ENCODE measurements at regions not wholly inside any gene's neighbourhood (a gene's known extent, or its start where the extent isn't known, plus 50 kb on each side); places are given as distances from the start of the nearest gene placed in this dataset.

DNA sequence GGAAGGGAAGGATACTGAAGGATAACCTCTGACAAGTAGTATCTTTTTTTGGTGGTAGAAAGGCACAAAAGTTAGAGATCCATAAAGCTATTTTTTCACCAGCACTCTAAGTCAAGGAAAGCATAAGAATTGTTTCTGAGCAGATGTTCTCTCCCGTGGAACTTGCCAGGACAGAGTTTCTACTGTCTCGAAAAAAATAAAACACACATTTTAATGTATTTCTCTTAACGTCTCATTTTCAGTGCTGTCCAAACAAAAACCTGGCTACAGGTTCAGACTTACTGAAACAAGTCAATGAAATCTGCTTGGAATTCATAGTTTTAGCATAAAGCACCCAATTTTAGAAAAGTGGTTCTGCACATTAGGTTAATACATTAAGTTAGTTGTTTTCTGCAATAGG, 338.3 kb downstream of the LTN1 start:
- no peak for DNase-seq (ENCODE audit: low spot score)

DNA sequence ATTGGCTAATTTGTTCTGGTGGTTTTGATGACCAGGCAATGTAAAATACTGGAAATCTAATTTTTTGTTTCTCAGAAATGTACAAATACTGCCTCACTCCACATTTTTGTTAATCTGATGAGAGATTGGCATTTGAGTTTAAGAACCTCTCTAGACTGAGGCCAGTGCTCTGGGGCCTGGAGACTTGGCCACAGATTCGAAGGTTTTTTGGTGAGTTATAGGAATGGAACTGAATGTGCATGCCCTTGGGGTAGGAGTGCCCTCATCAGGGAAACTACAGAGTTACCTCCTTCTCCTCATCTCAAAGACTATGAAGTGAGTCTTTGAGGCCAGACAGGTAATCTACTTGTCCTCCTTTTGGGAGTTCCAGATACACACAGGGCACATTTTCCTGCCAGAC, 347.9 kb downstream of the LTN1 start:
- DNase-seq (ENCODE audit: low spot score), result no peak

DNA sequence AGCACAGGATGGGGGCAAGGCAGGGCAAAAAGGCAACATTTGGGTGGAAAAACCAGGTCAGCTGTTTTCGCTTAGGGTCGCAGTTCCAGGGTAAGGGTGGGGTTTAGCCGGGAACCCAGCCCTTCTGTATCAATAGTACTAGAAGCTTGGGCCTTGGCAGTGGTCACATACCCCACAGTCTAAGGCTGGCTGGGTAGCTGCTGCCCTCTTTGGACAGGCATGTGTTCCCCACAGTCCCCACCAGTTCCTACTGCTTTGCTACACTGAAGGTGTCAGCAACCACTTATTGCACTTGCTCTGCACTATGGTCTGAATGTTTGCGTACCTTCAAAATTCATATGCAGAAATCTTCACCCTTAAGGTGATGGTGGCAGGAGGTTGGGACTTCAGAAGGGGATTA, 349.8 kb downstream of the LTN1 start:
- DNase-seq (ENCODE audit: low spot score), result no peak

DNA sequence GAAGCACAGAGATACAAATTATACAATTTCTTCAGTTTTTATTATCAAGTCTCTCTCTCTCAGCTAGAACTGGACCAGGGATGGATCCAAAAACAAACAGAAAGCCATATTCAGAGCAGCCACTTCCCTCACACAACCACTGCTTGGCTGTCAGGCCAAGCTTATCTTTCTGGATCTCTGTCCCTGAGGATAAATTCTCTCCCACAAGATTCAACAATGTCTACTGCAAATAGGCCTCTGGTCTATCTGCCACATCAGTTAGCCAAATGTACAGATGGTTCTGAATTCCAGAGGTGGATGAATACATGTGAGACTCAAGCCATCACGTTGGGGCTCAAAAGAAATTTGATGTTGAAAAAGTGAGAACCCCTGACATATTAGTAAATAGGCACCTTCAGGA, 350.9 kb downstream of the LTN1 start:
- no peak for DNase-seq (ENCODE audit: low spot score)

DNA sequence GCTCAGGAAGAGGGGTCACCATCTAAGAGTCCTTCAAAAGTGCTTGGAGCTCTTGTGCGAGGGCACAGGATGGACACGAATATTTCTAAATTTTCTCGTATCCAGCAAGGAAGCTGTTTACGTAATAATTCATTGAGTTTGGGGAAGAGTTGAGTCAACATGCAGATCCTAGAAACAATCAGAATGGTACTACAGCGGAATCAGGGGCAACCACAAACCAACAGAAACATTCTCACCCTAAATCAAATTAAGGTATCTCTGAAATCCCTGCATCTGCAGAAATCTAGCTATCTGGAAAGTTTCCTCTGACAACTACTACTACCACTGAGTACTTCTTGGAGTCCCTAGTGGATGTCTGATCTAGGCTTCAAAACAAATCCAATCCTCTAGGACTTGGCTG, 352.4 kb downstream of the LTN1 start:
- no peak for DNase-seq (ENCODE audit: low spot score)

DNA sequence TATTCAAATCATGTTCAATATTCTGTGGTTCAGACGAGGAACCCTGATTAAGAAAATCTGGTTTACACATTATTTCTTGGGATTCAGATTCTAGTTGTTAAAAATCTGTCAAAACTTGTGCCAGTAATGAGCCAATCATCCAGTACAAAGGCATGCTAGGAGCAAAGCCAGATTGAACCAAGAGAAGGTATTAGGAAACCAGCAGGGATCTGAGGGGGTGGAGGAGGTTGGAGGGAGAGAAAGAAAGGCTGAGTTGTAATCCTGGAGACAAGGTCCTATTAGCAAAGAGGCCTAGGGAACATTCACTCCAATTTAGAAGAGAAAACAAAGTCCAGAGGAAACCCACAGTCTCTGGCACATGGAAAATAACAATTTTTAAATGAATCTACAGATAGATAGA, 352.9 kb downstream of the LTN1 start:
- DNase-seq (ENCODE audit: low spot score), result no peak

DNA sequence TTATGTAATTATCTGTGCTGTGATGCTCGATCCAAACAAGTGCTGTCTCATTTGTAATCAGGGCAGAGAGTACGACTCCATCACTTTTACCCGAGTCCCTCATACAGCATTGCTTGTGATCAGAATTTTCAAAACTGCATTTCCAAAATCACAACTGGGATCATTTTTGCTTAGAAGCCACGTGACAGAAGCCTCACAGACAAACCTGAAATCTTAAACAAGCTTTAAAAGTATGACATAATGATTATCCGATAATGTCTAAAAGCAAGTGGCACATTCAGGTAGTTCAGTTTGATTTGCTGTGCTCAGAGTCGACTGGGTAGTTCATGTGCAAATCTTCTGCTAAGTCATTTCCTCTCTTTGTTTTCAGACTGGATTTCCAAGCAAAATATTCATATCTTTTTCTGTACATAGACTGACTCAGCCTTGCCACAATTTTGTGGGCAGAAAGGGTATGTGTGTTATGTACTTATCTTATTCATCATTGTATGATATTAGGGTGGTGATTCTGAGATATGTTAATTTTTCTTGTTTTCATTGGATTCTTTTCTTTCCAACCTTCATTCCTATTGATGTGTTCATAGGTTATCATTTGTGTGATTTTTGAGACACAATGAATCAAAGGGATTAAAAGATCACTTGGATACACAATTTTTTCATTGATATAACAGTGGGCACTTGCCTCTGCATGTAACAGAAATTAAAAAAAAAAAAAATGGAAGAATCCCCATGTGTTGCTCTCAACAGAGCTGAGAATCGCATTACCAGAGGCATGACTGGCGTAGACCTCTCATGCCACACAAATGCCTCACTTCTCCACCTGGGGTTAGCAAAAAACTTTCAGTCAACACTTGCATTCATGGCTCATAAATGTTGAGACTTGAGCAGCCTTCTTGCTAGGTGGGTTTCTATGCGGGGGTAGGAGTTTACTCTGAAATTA, 355.7 kb downstream of the LTN1 start:
- DNase-seq (ENCODE audit: low spot score), result no peak

DNA sequence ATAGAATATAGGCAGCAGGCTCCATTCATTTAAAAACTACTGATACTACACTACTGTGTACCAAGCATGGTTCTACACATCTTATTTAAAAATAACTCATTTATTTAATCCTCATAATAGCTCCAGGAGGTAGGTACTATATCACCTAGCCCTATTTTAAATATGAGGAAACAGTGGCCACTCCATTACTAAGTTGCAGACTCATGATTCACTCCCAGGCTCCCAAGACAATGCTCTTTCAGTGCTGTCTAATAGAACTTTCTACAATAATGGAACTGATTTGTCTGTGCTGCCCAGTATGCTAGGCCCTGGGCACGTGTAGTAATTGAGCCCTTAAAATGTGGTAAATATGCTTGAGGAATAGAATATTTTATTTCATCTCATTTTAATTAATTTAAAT, 357.1 kb downstream of the LTN1 start:
- DNase-seq (ENCODE audit: low spot score), result no peak

DNA sequence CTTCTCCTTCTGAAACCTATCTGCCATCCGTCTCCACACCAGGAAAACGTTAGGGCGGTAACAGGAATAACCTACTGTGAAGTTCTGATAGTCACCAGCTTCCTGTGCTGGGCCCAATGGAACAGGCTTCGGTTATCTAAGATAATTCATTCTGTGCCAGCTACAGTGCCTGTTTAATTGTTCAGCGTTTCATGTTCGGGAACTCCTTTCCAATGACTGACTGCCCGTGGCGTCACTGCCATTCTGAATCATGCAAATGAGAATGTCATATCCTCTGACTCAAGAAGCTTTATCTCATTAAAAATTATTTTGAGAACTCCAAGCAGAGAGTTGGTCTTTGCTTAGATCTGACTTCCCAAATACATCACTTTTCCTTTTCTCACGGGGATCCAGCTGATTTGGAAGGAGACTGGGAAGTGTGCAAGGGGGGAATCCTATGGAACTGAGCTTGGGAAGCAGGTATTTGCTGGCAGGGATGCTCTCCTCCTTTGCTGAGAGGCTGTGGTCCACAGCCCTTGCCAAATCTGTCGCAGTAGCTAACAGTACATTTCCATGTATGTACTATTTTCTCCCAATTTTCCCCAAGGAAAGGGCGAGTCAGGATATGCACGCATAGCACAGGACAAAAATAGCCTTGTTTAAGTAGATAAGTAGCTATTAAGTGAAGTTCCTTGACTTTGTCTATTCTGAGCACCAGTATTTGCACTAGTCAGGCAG, 358.7 kb downstream of the LTN1 start:
- no peak for DNase-seq (ENCODE audit: low spot score)

DNA sequence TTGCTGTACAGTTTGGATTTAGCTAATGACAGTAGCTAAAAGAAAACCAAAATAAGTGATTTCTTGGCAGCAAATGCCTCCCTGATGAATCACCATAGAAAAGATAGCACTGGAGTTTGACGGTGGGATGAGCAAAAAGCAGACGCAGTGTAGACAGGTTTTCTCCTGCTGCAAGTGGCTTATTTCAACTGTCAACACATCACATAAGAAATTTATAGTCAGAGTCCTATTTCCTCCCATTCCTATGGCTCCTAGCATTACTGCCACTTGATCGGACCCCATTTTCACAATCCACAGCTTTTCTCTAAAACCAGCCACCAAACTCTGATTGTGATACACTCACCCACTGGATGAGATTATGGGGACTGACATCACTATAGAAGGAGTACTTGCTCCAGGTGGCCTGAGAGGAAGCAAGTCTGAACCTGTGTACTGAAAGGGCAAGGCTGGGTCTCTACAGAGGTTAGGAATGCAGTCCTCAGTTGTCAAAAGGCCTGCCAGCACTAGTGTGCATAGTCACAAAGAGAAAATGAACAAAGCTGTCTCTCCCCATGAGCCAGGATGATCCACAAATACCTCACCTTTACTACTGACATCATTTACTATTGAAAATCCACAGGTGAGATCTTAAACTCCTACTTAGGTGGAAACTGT, 359.8 kb downstream of the LTN1 start:
- no peak for DNase-seq (ENCODE audit: low spot score)

DNA sequence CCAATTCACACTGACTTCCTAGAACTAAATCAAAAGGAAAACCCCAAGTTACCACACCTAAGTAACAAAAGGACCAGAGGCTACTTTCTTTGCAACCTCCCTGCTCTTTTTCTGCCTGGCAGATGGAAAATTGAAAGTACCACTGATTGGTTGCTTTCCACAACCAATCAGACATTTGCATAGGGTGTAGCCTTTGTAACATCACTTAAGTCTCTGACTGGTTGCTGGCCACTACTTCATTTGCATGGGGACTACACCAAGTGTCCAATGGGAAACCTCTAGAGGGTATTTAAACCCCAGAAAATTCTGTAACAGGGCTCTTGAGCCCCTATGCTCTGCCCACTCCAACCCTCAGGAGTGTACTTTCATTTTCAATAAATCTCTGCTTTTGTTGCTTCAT, 365.0 kb downstream of the LTN1 start:
- DNase-seq (ENCODE audit: low spot score), result no peak

DNA sequence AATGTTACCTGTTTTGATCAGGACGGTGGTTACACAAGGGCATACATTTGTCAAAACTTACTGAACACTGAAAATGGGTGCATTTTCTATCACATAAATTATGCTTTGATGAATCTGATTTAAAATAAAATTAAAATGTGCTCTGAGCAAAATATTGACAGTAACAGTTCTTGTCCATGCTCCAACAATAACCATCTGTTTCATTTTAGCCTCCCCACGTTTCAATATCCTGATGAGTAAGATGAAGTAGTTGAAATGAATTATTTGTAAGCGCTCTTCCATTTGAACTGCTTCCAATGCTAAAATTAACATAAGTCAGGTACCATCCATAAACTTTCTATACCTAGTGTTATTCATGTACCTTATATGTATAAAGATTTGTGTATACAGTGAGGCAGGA, 365.4 kb downstream of the LTN1 start:
- no peak for DNase-seq (ENCODE audit: low spot score)

DNA sequence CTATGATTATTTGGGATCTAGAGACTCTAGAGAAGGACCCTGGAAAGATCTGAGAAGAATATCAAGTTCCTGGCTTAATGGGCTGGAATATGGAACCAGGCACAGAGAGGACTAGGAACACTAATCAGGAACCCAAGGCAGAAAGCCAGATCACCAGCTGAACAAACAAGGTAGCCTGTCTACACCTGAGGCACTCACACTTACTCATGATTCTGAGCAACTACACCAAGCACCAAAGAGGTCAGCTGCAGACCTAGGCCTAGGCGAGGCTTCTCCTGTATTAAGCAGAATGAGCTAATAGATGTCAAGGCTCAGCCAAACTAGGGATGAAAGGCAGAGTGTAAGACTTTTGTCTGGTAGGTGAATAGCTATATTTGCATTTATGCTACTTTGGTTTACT, 368.1 kb downstream of the LTN1 start:
- DNase-seq (ENCODE audit: low spot score), result no peak

DNA sequence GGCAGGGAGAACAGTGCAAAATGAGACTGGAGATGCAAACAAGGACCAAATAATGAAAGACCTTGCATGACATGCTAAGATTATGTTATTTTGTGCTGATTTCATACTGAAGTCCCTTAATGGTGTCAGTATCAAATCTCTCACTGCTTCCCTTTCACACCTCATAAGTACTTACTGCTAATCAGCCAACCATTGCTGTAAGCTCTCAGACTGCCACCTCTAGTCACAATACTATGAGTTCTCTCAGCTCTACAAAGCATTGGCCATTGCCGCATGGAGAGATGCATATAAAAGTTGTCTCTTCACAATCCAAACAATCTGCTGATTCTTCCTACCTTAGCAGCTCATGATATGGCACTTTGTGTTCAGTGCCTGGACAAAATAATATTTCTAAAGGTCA, 375.4 kb downstream of the LTN1 start:
- no peak for DNase-seq (ENCODE audit: low spot score)

DNA sequence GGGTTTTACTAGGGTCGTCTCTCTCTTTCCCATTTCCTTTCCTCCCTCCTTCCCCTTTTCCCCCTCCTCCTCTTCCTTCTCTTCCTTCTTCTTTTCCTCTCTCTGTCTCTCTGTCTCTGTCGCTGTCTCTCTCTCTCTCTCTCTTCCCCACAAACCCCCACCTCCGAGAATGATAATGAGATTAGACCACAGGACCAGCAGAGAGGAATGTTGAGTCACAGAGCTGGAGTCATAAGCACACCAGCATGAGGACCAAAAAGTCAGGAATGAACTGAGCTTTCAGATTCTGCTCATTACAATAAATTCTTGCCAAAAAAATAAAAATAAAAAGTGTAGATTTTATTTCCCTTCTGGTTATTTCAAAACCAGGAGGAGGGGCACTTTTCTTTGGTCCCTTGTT, 377.4 kb downstream of the LTN1 start:
- no peak for DNase-seq (ENCODE audit: low spot score)

DNA sequence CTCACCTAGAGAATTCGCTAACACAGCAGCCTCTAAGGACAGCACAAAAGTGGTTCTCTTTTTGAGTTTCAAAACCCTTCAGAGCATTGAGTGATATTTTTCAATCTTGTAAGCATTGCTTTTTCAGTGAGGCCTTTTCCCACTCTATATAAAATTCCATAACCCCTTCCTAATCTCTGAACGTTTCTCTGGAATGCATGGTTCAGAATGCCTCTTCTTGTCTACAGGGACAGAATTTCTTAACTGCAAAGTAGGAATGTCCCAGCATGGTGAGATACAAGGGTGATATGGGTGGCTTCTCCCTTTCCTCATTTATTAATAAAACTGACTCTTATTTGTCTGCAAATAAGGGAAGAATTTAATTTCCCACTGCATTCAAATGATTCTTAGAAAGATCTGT, 377.9 kb downstream of the LTN1 start:
- DNase-seq (ENCODE audit: low spot score), result no peak

DNA sequence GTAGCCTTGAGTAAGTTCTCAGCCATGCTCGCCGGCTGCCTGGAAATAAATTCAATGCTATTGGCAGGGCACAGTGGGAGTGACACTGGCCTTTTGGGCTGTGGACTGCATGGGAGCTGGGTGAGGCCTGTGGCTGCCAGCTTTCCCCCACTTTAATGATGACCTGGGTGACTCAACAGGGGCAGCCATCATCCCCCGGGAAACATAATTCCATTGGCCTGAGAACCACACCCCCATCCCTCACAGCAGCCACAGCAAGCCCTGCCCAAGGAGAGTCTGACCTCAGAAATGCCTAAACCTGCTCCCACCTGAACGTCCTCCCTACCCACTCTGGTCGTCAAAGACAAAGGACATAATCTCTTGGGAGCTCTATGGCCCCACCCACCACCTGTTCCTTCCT, 384.0 kb downstream of the LTN1 start:
- DNase-seq (ENCODE audit: low spot score), result no peak

DNA sequence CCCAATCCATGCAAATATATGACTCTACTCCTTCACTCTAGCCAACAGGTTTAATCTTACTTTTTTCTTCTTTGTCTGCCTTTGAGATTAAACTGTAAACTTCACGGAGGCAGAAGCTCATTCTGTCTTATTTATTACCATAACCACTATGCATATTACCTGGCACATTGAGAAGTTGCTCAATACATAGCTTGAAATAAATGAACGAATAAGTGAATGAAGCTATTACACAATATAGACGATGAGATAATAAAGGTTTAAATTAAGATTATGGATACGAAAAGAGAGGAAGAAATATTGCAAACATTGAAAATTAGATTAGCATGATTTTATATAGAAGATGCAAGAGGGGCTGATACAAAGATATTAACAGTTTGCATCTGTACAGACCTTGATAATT, 385.1 kb downstream of the LTN1 start:
- no peak for DNase-seq (ENCODE audit: low spot score)

DNA sequence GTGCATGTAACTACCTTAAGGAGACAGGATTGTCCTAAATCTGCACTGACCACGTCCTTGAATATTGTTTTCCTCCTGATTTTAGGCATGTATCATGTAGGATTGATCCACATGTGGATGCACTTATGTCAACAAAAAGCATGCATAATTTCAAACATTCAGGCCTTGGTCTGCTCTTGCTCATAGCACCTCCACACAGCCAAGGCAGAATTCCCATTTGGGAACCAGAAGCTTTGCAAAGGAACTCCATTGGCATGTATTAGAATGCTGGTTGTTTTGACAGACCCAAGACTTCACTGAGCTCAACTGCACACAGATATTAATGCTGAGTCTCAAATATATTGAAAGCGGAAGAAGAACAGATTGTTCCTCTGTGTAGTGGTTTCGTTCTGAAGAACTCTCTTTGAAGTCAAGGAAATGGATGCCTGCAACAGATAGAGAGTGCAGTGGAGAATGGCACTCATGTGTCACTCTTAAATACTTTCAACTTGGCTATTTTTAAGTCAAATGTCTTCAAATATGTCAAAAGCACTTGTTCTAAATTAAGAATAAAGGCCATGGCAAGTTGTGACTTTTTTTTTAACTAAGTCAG, 387.6 kb downstream of the LTN1 start:
- no peak for DNase-seq (ENCODE audit: low spot score)

DNA sequence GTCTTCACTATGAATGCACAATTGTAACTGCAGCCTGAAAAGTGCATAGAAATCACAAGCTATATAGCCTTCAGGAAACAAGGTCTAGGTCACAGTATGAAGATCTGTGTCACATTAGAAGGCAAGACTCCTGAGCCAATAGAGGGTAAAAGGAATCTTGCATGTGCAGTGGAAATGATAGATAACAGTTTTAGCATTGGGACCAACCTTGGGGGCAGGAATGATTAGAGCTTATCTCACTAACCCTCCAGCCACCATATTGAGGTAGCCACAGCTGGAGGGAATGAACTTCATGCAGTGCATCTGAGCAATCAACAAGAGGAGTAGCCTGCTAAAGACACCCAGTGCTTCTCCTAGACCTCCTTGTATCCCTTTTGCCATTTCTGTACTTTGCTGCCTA, 390.1 kb downstream of the LTN1 start:
- DNase-seq (ENCODE audit: low spot score), result no peak

DNA sequence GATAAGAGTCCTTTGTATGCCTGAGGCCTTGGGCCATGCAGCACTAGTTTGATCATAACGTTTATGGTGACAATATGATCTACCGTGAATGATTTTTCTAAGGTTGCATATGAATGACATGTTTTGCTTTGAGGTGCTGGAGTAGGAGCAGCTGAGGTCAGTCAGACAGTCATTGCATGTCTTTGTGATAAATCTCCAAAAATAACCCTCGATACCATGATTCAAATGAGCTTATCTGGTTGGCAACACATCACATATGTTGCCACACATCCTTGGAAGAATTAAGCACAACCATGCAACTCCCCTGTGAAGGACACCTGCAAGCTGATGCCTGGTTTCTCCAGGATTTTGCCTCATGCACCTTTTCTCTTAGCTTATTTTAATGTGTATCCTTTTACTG, 394.5 kb downstream of the LTN1 start:
- DNase-seq (ENCODE audit: low spot score), result no peak

DNA sequence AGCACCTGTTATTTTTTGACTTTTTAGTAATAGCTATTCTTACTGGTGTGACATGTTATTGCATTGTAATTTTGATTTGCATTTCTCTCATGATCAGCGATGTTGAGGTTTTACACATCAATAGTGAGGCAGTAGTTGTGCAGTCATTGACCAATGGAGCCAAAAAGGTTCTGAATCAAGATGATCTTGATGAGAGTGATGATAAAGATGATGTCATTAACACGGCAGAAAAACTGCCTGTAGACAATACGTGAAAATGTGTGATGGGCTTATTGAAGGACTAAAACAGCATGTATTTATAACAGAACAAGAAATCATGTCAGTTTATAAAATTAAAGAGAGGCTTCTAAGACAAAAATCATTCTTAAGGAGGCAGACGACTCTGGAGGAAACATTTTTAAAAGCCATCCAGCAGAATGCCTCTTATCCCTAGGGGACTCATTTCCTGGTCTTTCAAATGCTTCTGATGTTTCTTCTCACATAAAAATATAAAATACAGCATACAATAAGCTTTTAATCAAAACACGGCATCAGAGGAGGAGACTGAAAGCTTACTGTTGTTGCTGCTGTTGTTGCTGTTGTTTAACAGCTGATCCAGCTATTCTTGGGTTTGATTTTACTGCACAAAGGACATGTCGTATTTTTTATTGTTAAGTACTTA, 400.3 kb downstream of the LTN1 start:
- no peak for DNase-seq (ENCODE audit: low spot score)

All from ecto neural progenitor cell (in vitro differentiated cells).